ENCODE measurements at regions not wholly inside any gene's neighbourhood (a gene's known extent, or its start where the extent isn't known, plus 50 kb on each side); places are given as distances from the start of the nearest gene placed in this dataset.

- no peak for DNase-seq (ENCODE audit: low read depth in 1 of 2, low spot score in 1 of 2)
- no peaks in the 10 kb centered on the region for H3K27me3 ChIP-seq (ENCODE audit: insufficient read depth, poor library complexity, severe bottlenecking)
- H3K4me3 ChIP-seq (replicated peaks; ENCODE audit: insufficient read depth, low read length), result no peak overlapping the region
- H3K27ac ChIP-seq (replicated peaks), result no peak overlapping the region
- TF ChIP-seq SPI1 (IDR thresholded peaks at IDR 0.05; ENCODE audit: borderline replicate concordance, low read depth) (no peak), POLR2AphosphoS5 (IDR thresholded peaks at IDR 0.05; ENCODE audit: low read depth) (no peak), GABPA (IDR thresholded peaks at IDR 0.05; ENCODE audit: low read depth) (no peak)
- TF ChIP-seq, protein P1, sequence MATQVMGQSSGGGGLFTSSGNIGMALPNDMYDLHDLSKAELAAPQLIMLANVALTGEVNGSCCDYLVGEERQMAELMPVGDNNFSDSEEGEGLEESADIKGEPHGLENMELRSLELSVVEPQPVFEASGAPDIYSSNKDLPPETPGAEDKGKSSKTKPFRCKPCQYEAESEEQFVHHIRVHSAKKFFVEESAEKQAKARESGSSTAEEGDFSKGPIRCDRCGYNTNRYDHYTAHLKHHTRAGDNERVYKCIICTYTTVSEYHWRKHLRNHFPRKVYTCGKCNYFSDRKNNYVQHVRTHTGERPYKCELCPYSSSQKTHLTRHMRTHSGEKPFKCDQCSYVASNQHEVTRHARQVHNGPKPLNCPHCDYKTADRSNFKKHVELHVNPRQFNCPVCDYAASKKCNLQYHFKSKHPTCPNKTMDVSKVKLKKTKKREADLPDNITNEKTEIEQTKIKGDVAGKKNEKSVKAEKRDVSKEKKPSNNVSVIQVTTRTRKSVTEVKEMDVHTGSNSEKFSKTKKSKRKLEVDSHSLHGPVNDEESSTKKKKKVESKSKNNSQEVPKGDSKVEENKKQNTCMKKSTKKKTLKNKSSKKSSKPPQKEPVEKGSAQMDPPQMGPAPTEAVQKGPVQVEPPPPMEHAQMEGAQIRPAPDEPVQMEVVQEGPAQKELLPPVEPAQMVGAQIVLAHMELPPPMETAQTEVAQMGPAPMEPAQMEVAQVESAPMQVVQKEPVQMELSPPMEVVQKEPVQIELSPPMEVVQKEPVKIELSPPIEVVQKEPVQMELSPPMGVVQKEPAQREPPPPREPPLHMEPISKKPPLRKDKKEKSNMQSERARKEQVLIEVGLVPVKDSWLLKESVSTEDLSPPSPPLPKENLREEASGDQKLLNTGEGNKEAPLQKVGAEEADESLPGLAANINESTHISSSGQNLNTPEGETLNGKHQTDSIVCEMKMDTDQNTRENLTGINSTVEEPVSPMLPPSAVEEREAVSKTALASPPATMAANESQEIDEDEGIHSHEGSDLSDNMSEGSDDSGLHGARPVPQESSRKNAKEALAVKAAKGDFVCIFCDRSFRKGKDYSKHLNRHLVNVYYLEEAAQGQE (IDR thresholded peaks at IDR 0.05; ENCODE audit: insufficient replicate concordance, low read depth), result no peak
- TF ChIP-seq, protein P2, sequence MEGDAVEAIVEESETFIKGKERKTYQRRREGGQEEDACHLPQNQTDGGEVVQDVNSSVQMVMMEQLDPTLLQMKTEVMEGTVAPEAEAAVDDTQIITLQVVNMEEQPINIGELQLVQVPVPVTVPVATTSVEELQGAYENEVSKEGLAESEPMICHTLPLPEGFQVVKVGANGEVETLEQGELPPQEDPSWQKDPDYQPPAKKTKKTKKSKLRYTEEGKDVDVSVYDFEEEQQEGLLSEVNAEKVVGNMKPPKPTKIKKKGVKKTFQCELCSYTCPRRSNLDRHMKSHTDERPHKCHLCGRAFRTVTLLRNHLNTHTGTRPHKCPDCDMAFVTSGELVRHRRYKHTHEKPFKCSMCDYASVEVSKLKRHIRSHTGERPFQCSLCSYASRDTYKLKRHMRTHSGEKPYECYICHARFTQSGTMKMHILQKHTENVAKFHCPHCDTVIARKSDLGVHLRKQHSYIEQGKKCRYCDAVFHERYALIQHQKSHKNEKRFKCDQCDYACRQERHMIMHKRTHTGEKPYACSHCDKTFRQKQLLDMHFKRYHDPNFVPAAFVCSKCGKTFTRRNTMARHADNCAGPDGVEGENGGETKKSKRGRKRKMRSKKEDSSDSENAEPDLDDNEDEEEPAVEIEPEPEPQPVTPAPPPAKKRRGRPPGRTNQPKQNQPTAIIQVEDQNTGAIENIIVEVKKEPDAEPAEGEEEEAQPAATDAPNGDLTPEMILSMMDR (IDR thresholded peaks at IDR 0.05; ENCODE audit: insufficient read depth, low read length), result no peak
These were observed 86.9 kb downstream of the VCX3A start for GRCh38 chrX:6448003-6448402.

GRCh38 chrX:6446582-6446981 lies 88.3 kb downstream of the VCX3A start:
- Histone ChIP-seq H3K27ac (replicated peaks) (no peak overlapping the region), H3K4me3 (replicated peaks; ENCODE audit: insufficient read depth, low read length) (no peak overlapping the region), H3K27me3 (ENCODE audit: insufficient read depth, poor library complexity, severe bottlenecking) (no peaks in the 10 kb centered on the region)
- no peak for DNase-seq (ENCODE audit: low read depth in 1 of 2, low spot score in 1 of 2)
- no peak for TF ChIP-seq POLR2AphosphoS5 (IDR thresholded peaks at IDR 0.05; ENCODE audit: low read depth)
- TF ChIP-seq, protein P2 (IDR thresholded peaks at IDR 0.05; ENCODE audit: insufficient read depth, low read length), result no peak
- TF ChIP-seq SPI1 (IDR thresholded peaks at IDR 0.05; ENCODE audit: borderline replicate concordance, low read depth), result no peak
- no peak for TF ChIP-seq GABPA (IDR thresholded peaks at IDR 0.05; ENCODE audit: low read depth)
- TF ChIP-seq, protein P1 (IDR thresholded peaks at IDR 0.05; ENCODE audit: insufficient replicate concordance, low read depth), result no peak

DNA sequence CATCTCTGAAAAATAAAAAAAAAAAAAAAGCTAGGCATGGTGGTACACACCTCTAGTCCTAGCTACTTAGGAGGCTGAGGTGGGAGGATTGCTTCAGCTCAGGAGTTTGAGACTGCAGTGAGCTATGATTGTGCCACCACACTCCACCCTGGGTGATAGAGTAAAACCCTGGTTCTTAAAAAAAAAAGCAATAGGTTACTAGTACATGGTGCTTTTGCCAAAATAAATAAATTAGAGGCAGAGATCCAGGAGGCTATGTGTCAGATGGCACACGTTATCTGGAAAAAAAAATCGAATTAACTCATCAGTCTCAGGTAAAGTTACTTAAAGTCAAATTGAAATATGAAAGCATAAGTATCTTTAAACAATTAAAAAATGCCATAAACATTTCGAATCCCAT lies 94.3 kb downstream of the VCX3A start:
- Histone ChIP-seq H3K4me3 (replicated peaks; ENCODE audit: insufficient read depth, low read length) (no peak overlapping the region), H3K27me3 (ENCODE audit: insufficient read depth, poor library complexity, severe bottlenecking) (no peaks in the 10 kb centered on the region), H3K27ac (replicated peaks) (no peak overlapping the region)
- DNase-seq (ENCODE audit: low read depth in 1 of 2, low spot score in 1 of 2), result no peak
- TF ChIP-seq, protein P2 (IDR thresholded peaks at IDR 0.05; ENCODE audit: insufficient read depth, low read length), result no peak
- TF ChIP-seq SPI1 (IDR thresholded peaks at IDR 0.05; ENCODE audit: borderline replicate concordance, low read depth), result no peak

- no peak for TF ChIP-seq POLR2AphosphoS5 (IDR thresholded peaks at IDR 0.05; ENCODE audit: low read depth)
- no peak for TF ChIP-seq SPI1 (IDR thresholded peaks at IDR 0.05; ENCODE audit: borderline replicate concordance, low read depth)
- TF ChIP-seq, protein P1 (IDR thresholded peaks at IDR 0.05; ENCODE audit: insufficient replicate concordance, low read depth), result no peak
- TF ChIP-seq GABPA (IDR thresholded peaks at IDR 0.05; ENCODE audit: low read depth), result no peak
- TF ChIP-seq, protein P2 (IDR thresholded peaks at IDR 0.05; ENCODE audit: insufficient read depth, low read length), result no peak
- no peak overlapping the region for H3K27ac ChIP-seq (replicated peaks)
- H3K4me3 ChIP-seq (replicated peaks; ENCODE audit: insufficient read depth, low read length), result no peak overlapping the region
These were observed 102.7 kb downstream of the VCX3A start for GRCh38 chrX:6432226-6432625.

More at GRCh38 chrX:6432226-6432625, 102.7 kb downstream of the VCX3A start:
- no peaks in the 10 kb centered on the region for H3K27me3 ChIP-seq (ENCODE audit: insufficient read depth, poor library complexity, severe bottlenecking)
- no peak for DNase-seq (ENCODE audit: low read depth in 1 of 2, low spot score in 1 of 2)

All from HL-60 (cell line).